Keratinocyte (primary cell): ENCODE measurements at regions not wholly inside any gene's neighbourhood (a gene's known extent, or its start where the extent isn't known, plus 50 kb on each side); places are given as distances from the start of the nearest gene placed in this dataset.
A peak's percentile ranks its signal among the peaks of the same experiment; 100 is the strongest.

Source experiments
- DNase-seq: peaks from one replicate; pipeline ENCODE4 v3.0.0-alpha.2; 2011; ENCODE audit warnings: low read depth, missing footprints, low spot score
- FAIRE-seq: peaks from 2 replicates; lab custom pipeline; 2011; peaks lifted over from hg19 to GRCh38; lab: Jason Lieb, UNC
- H2AFZ ChIP-seq: 2 replicates; pipeline ENCODE4 v1.6.0; 2012; ENCODE audit warnings: low read length, control low read depth, inconsistent platforms; ENCODE audit not compliant: control insufficient read depth
- H3K27ac ChIP-seq: 2 replicates; pipeline ENCODE4 v1.5.1; 2011; ENCODE audit warnings: low read length; ENCODE audit not compliant: control insufficient read depth, insufficient read depth
- H3K27me3 ChIP-seq: 3 replicates; pipeline ENCODE4 v1.6.0; 2011; ENCODE audit warnings: low read length; ENCODE audit not compliant: control insufficient read depth, insufficient read depth; ENCODE audit errors: extremely low read depth
- H3K36me3 ChIP-seq, 2 experiments: 2 replicates in 1 of 2; 3 replicates in 1 of 2; pipeline ENCODE4 v1.5.1; 2011; ENCODE audit warnings: low read length in 2 of 2, mild to moderate bottlenecking in 1 of 2; ENCODE audit not compliant: control insufficient read depth in 2 of 2, insufficient read depth in 2 of 2; ENCODE audit errors: extremely low read depth in 1 of 2
- H3K4me1 ChIP-seq: 3 replicates; pipeline ENCODE4 v1.5.1; 2011; ENCODE audit warnings: low read length; ENCODE audit not compliant: control insufficient read depth, insufficient read depth; ENCODE audit errors: extremely low read depth
- H3K4me2 ChIP-seq: 3 replicates; pipeline ENCODE4 v1.6.0; 2011; ENCODE audit warnings: low read depth, low read length; ENCODE audit not compliant: control insufficient read depth, insufficient read depth; ENCODE audit errors: extremely low read depth
- H3K4me3 ChIP-seq, 3 experiments: fragments of 200-600 bp in 1 of 3; sonication (generic) in 1 of 3; 2 replicates in 2 of 3; 3 replicates in 1 of 3; pipeline ENCODE4 v1.5.1; 2011 to 2016; ENCODE audit warnings: low read length in 3 of 3, mild to moderate bottlenecking in 3 of 3, control low read depth in 2 of 3, inconsistent platforms in 1 of 3, low read depth in 1 of 3, mixed read lengths in 1 of 3, mixed run types in 1 of 3, moderate library complexity in 1 of 3; ENCODE audit not compliant: control insufficient read depth in 2 of 3, insufficient read depth in 2 of 3; ENCODE audit errors: extremely low read depth in 1 of 3
- H3K79me2 ChIP-seq: 2 replicates; pipeline ENCODE4 v1.6.0; 2012; ENCODE audit warnings: low read length; ENCODE audit not compliant: control insufficient read depth, insufficient read depth
- H3K9ac ChIP-seq: 3 replicates; pipeline ENCODE4 v1.6.0; 2011; ENCODE audit warnings: low read length; ENCODE audit not compliant: control insufficient read depth, insufficient read depth; ENCODE audit errors: extremely low read depth
- H3K9me1 ChIP-seq: 3 replicates; pipeline ENCODE4 v1.6.0; 2011; ENCODE audit warnings: low read length; ENCODE audit not compliant: control insufficient read depth, insufficient read depth; ENCODE audit errors: extremely low read depth
- H3K9me3 ChIP-seq: 2 replicates; pipeline ENCODE4 v1.5.1; 2012; ENCODE audit warnings: low read depth, low read length; ENCODE audit not compliant: control insufficient read depth
- H4K20me1 ChIP-seq: 3 replicates; pipeline ENCODE4 v1.6.0; 2011; ENCODE audit warnings: low read length; ENCODE audit not compliant: control insufficient read depth, insufficient read depth; ENCODE audit errors: extremely low read depth
- CTCF ChIP-seq, 3 experiments: IDR thresholded peaks in 1 of 3; conservative IDR thresholded peaks in 1 of 3; optimal IDR thresholded peaks in 1 of 3; 2 replicates in 2 of 3; 3 replicates in 1 of 3; pipeline versions ENCODE3 to v1.5.1; 2011; ENCODE audit warnings: low read length in 3 of 3, mild to moderate bottlenecking in 3 of 3, moderate library complexity in 2 of 3, control low read depth in 1 of 3, inconsistent platforms in 1 of 3; ENCODE audit not compliant: insufficient read depth in 2 of 3; ENCODE audit errors: extremely low read depth in 1 of 3
- EZH2 ChIP-seq: IDR thresholded peaks from one replicate; pipeline ENCODE4 v1.6.1; 2012; ENCODE audit warnings: inconsistent platforms, mild to moderate bottlenecking, low read length, moderate library complexity
- dilution Hi-C: fragments of 300-500 bp; cut with MboI; formaldehyde crosslinking; loops from one replicate; pipeline ENCODE4 v1.7.0; 2020; ENCODE audit warnings: low sequenced_read_pairs; ENCODE audit not compliant: extremely low pct_ligation_motif_present

GRCh38 chr11:81420668-81421250 is 1312.9 kb downstream of the FAM181B start:
- no peak for FAIRE-seq

GRCh38 chr11:81397316-81397715 is 1336.3 kb downstream of the FAM181B start:
- H3K4me2 ChIP-seq = no peak overlapping the region
- dilution Hi-C loops = no loop called here

More at GRCh38 chr11:81420668-81421250, 1312.9 kb downstream of the FAM181B start:
- H3K36me3 ChIP-seq = no peaks in the 10 kb centered on the region
- H3K4me3 ChIP-seq = no peak overlapping the region
- TF ChIP-seq CTCF (optimal IDR thresholded peaks at IDR 0.05 in 1 of 3, IDR thresholded peaks at IDR 0.05 in 1 of 3, conservative IDR thresholded peaks at IDR 0.05 in 1 of 3; ENCODE audit: extremely low read depth in 1 of 3, insufficient read depth in 2 of 3, low read length in 3 of 3) (peak in 1 of 3 experiments; percentile 7), EZH2 (no peak)
- H2AFZ ChIP-seq = no peak overlapping the region
- no peak overlapping the region for H3K27ac ChIP-seq
- no peaks in the 10 kb centered on the region for H3K27me3 ChIP-seq
- no peak overlapping the region for H3K4me2 ChIP-seq
- no peaks in the 10 kb centered on the region for H4K20me1 ChIP-seq
- no peaks in the 10 kb centered on the region for H3K9me3 ChIP-seq
- H3K9ac ChIP-seq = no peak overlapping the region
- no peak for DNase-seq
- no peaks in the 10 kb centered on the region for H3K4me1 ChIP-seq
- H3K79me2 ChIP-seq = no peaks in the 10 kb centered on the region
- dilution Hi-C loops = no loop called here
- H3K9me1 ChIP-seq = no peaks in the 10 kb centered on the region

More at GRCh38 chr11:81397316-81397715, 1336.3 kb downstream of the FAM181B start:
- H3K27me3 ChIP-seq = no peaks in the 10 kb centered on the region
- H3K9me3 ChIP-seq = no peaks in the 10 kb centered on the region
- no peak overlapping the region for H3K4me3 ChIP-seq
- TF ChIP-seq EZH2 = no peak
- no peak for TF ChIP-seq CTCF (optimal IDR thresholded peaks at IDR 0.05 in 1 of 3, IDR thresholded peaks at IDR 0.05 in 1 of 3, conservative IDR thresholded peaks at IDR 0.05 in 1 of 3; ENCODE audit: extremely low read depth in 1 of 3, insufficient read depth in 2 of 3, low read length in 3 of 3)
- no peaks in the 10 kb centered on the region for H3K36me3 ChIP-seq
- no peaks in the 10 kb centered on the region for H3K9me1 ChIP-seq
- H3K4me1 ChIP-seq = no peaks in the 10 kb centered on the region
- FAIRE-seq = no peak
- H4K20me1 ChIP-seq = no peaks in the 10 kb centered on the region
- no peak overlapping the region for H3K9ac ChIP-seq
- no peak overlapping the region for H2AFZ ChIP-seq
- no peak overlapping the region for H3K27ac ChIP-seq
- no peaks in the 10 kb centered on the region for H3K79me2 ChIP-seq
- no peak for DNase-seq
